Karpas-422 (cell line): ENCODE measurements at regions not wholly inside any gene's neighbourhood (a gene's known extent, or its start where the extent isn't known, plus 50 kb on each side); places are given as distances from the start of the nearest gene placed in this dataset. TPM values are rescaled to one million over a fixed set of nuclear protein-coding genes. Genes with fewer than 3 reads are reported as not detected.

Experiments
- small RNA-seq: library from RNA; depleted of rRNA; stranded (forward); fragments of <200 nt; gene quantifications from one replicate; pipeline ENCODE3, GENCODE V24; 2014

Small RNAs in the stretch of these regions (small RNA-seq; reads per million reads assigned to genes)
- gene AC114501.1 (not detected), gene RNU6-912P (not detected), gene SNORA15B-2 (not detected), gene SNORA22 (0.32 reads per million)
